LNCaP clone FGC (cell line): ENCODE measurements at regions not wholly inside any gene's neighbourhood (a gene's known extent, or its start where the extent isn't known, plus 50 kb on each side); places are given as distances from the start of the nearest gene placed in this dataset.

ENCODE experiments used
- DNase-seq: peaks from one replicate; pipeline ENCODE4 v3.0.0-alpha.2; 2011; ENCODE audit warnings: low read depth
- H3K4me3 ChIP-seq: 2 replicates; pipeline ENCODE4 v1.5.1; 2011; ENCODE audit warnings: mild to moderate bottlenecking, low read depth, low read length, control low read depth
- TF ChIP-seq, protein P1 (sequence below): IDR thresholded peaks from 2 replicates; pipeline ENCODE4 v1.5.1; 2012; ENCODE audit warnings: mild to moderate bottlenecking; ENCODE audit not compliant: control insufficient read depth, insufficient read depth; ENCODE audit errors: extremely low read depth

DNA sequence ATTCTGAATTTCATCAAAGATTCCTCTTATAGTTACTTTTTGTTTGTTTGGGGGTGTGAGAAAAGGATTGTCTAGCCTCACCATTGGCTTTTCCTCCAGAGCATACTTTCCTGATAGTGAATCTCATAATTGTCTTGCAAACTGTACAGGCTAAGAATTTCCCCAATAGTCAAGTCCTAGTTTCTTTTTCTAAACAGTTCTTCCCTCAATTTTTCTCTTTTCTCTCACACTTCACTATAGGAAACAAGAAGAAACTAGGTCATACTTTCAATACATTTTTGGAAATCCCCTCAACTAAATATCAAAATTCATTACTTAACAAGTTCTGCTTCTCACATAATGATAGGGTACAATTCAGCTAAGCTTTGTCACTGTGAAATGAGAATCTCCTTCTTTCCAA, 241.9 kb downstream of the IL20RB start:
- no peak overlapping the region for H3K4me3 ChIP-seq
- DNase-seq = no peak
- TF ChIP-seq, protein P1, sequence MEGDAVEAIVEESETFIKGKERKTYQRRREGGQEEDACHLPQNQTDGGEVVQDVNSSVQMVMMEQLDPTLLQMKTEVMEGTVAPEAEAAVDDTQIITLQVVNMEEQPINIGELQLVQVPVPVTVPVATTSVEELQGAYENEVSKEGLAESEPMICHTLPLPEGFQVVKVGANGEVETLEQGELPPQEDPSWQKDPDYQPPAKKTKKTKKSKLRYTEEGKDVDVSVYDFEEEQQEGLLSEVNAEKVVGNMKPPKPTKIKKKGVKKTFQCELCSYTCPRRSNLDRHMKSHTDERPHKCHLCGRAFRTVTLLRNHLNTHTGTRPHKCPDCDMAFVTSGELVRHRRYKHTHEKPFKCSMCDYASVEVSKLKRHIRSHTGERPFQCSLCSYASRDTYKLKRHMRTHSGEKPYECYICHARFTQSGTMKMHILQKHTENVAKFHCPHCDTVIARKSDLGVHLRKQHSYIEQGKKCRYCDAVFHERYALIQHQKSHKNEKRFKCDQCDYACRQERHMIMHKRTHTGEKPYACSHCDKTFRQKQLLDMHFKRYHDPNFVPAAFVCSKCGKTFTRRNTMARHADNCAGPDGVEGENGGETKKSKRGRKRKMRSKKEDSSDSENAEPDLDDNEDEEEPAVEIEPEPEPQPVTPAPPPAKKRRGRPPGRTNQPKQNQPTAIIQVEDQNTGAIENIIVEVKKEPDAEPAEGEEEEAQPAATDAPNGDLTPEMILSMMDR = no peak

DNA sequence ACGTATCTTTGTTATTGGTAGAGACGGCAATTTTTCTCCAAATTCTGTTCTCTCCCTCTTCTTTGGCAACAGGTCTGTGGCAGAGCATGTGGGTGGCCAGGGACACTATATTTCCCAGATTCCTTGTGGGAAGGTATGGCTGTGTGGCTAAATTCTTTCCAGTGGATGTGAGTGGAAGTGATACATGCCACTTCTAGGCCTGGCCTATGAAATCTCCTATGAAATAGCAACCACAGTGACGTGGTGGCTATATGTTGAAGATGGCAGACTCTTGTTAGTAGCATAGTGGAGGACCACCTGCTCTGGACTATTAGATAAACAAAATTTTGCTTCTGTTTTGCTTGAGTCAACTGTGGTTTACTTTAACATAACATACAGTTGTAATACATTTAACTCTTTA, 243.3 kb downstream of the IL20RB start:
- TF ChIP-seq, protein P1 = no peak
- H3K4me3 ChIP-seq = no peak overlapping the region
- no peak for DNase-seq

DNA sequence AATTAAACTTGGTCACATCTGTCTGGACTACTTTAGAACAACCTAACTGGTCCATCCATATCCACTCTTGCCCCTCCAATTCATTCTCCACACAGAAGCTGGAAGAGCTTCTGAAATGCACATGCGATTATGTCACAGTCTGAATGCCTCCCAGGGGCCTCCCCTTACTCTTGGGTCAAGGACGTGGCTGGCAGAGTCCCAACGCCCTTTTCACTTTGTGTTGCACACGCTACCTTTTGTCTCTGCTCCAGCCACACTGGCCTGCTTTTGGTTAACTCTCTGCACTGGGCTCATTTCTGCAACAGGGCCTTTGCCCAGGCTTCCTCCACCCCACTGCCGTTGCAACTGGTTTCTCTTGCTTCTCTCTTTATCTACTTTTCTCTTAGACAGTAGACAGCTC, 245.2 kb downstream of the IL20RB start:
- TF ChIP-seq, protein P1 = no peak
- no peak overlapping the region for H3K4me3 ChIP-seq
- DNase-seq = no peak

DNA sequence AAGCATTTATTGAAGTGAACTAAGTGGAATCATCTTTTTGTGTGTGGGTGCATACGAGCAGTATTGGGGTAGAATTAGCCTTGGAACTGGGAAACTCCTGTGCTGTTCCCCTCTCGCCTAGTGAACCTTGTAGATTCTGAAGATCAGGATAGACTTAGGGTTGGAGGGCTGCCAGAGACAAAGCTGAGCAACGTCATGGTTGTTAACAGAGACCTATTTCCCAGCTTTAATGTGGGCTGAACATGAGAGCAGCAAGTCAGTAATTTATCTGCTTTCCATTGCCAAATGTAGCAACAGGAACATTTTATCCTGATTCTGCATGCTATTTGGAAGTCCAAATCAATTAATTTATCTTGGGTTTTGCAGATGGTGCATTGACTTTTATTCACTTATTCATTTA, 246.6 kb downstream of the IL20RB start:
- TF ChIP-seq, protein P1 = no peak
- no peak for DNase-seq
- H3K4me3 ChIP-seq = no peak overlapping the region

DNA sequence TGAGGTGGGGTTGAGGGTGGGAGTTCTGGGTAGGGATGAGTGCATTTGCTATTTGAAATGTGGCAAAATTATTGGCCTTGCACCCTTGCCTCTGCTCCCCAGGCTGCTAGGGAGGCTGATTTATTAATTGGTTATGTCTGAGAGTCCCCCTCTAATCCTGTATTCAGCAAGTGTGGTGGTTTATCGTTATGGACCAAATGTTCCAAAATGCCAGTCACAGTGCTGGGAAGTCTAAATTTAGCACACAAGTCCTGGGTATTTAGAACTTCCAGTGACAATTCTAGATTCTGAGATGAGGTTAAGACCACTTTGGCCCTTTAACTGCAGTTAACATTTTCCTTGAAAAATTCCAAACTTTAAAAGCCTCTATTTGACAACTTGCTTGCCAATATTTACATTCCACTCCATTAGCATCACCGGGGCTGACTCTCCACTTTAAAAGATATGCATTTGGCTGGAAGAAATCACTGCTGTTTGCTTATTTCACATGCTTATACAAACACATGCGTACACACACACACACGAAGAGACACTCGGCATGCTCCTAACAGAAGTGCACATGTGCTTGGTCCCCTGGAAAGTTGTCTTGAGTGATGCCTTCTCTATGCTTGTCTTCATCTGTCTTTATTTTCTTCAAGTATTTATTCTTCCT, 247.7 kb downstream of the IL20RB start:
- H3K4me3 ChIP-seq = no peak overlapping the region
- peak; percentile 38 for DNase-seq
- TF ChIP-seq, protein P1 = no peak

DNA sequence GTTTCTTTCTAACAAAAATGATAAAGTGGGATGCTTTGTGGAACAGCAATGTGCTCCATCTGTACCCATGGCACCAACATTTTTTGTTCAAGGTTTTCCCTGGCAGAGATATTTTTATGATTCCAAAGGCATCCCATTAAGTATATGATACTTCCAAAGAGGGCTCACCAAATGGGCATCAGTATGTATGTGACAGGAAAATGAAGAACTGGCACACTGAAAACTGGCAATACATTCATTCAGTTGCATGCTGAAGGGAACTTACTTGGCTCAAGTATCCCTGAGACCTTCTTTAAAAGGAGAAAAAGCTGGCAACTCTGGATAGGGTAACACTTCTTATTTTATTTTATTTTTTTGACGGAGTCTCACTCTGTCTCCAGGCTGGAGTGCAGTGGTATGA, 249.8 kb downstream of the IL20RB start:
- no peak for DNase-seq
- TF ChIP-seq, protein P1 = no peak
- H3K4me3 ChIP-seq = no peak overlapping the region

DNA sequence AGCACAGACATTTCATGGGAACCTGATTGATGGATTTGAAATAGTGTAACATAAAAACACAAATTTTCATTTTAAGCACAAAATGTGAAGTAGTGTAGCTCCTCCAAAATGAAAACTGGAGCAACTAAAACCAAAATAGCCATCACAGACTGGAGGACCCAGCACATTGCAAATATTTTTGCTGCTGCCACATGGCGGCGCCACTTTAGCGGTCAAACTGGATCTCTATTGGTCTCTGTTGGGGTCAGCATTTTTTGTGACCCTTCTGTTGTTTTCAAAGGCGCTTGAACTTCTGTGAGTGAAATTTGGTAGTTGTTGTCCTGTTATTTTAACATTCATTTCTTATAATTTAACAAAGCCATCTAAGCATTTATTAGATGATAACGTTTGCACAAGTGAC, 259.9 kb downstream of the IL20RB start:
- TF ChIP-seq, protein P1 = peak; percentile 42
- DNase-seq = no peak
- no peak overlapping the region for H3K4me3 ChIP-seq
